Peyer's patch (tissue), 4 donors: ENCODE measurements at regions not wholly inside any gene's neighbourhood (a gene's known extent, or its start where the extent isn't known, plus 50 kb on each side); places are given as distances from the start of the nearest gene placed in this dataset.

Experiments used
- DNase-seq, 3 donors: peaks; one replicate each; pipeline ENCODE4 v3.0.0-alpha.2; 2017 to 2019
- H3K27ac ChIP-seq, 4 donors: fragments of 200-600 bp; sonication (generic); one replicate each; pipeline ENCODE4 v1.5.1; 2016 to 2019
- H3K27me3 ChIP-seq, 2 donors: fragments of 200-600 bp; sonication (generic); one replicate each; pipeline ENCODE4 v1.5.1; 2019
- H3K36me3 ChIP-seq, 3 donors: fragments of 200-600 bp; sonication (generic); one replicate each; pipeline ENCODE4 v1.5.1; 2016 to 2019
- H3K4me1 ChIP-seq, 4 donors: fragments of 200-600 bp; sonication (generic); one replicate each; pipeline ENCODE4 v1.5.1; 2016 to 2019
- H3K4me3 ChIP-seq, 4 donors: fragments of 200-600 bp; sonication (generic); 1 replicate in 3 of 4; 2 replicates in 1 of 4; pipeline ENCODE4 v1.5.1; 2016 to 2019; ENCODE audit warnings: mild to moderate bottlenecking in 1 of 4
- H3K9me3 ChIP-seq, 4 donors: fragments of 200-600 bp; sonication (generic); one replicate each; pipeline ENCODE4 v1.5.1; 2016 to 2019; ENCODE audit warnings: mild to moderate bottlenecking in 1 of 4
- POLR2A ChIP-seq, 2 donors: fragments of 450-650 bp; IDR thresholded peaks; one replicate each; pipeline ENCODE4 v1.5.1; 2017; ENCODE audit warnings: antibody characterized with exemption in 2 of 2, mild to moderate bottlenecking in 2 of 2, moderate library complexity in 2 of 2
- TF ChIP-seq, protein P1 (sequence below), 6 experiments: fragments of 450-650 bp in 4 of 6; fragments of 200-600 bp in 2 of 6; sonication (generic) in 1 of 6; IDR thresholded peaks; one replicate each; pipeline ENCODE4 v1.5.1; 2017 to 2019; ENCODE audit warnings: antibody characterized with exemption in 6 of 6, mild to moderate bottlenecking in 3 of 6, moderate library complexity in 1 of 6

DNA sequence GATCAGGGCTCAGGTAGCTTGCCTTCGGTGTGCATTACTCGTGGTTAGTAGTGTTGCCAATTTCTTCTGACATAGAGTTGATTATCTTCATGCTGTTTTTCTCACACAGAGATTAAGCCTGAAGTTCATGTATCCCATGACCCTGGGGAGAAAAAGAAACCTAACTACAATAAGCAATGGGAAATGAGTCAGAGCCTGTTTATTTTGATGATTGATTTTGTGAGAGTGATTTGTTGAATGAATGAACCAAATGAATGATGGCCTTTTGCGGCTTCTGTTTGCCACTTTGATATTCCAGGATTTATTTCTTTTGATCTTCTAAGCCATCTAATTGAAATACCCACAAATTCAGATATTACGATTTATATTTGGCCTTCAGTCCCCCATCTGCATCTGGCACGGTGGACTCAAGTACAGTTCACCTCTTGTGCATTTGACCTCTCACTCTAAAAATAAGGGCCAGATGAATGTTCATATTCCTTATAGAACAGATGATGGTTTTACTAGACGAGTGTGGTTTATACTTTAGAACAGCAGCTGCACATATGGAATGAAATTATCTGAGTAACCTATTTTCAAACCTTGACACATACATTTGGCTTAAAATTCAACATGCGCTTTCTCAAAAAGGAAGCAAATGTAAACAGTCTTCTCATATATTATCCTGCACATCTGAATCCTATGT is 110.7 kb downstream of the PLCE1 start:
- TF ChIP-seq, protein P1, sequence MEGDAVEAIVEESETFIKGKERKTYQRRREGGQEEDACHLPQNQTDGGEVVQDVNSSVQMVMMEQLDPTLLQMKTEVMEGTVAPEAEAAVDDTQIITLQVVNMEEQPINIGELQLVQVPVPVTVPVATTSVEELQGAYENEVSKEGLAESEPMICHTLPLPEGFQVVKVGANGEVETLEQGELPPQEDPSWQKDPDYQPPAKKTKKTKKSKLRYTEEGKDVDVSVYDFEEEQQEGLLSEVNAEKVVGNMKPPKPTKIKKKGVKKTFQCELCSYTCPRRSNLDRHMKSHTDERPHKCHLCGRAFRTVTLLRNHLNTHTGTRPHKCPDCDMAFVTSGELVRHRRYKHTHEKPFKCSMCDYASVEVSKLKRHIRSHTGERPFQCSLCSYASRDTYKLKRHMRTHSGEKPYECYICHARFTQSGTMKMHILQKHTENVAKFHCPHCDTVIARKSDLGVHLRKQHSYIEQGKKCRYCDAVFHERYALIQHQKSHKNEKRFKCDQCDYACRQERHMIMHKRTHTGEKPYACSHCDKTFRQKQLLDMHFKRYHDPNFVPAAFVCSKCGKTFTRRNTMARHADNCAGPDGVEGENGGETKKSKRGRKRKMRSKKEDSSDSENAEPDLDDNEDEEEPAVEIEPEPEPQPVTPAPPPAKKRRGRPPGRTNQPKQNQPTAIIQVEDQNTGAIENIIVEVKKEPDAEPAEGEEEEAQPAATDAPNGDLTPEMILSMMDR (IDR thresholded peaks at IDR 0.05): no peak
- TF ChIP-seq POLR2A (IDR thresholded peaks at IDR 0.05): no peak
- no peak for DNase-seq

DNA sequence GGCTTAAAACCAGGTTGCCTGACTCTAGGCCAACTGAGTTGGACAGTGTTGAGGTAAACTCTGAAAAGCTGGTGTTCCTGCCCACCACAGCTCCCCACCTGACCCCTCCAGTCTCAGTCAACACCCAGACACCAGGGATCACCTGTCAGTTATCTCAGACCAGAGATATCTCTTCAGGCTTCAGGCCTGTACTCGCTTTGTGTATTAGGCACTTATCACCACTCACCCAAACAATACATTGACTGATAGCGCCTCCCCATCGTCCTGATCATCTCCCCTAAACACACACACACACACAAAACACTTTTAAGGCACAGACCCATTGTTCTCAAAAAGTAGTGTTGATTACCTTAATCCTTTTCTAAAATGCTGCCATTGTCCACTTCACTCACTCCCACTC is 111.5 kb downstream of the PLCE1 start:
- H3K4me3 ChIP-seq: no peak overlapping the region
- DNase-seq: no peak
- no peak overlapping the region for H3K27ac ChIP-seq
- no peaks in the 10 kb centered on the region for H3K36me3 ChIP-seq
- H3K27me3 ChIP-seq: no peaks in the 10 kb centered on the region
- TF ChIP-seq POLR2A (IDR thresholded peaks at IDR 0.05): no peak
- TF ChIP-seq, protein P1 (IDR thresholded peaks at IDR 0.05): no peak
- H3K4me1 ChIP-seq: peaks cover 0 to 5% (median 0%) of the 10 kb centered on the region in 4 donors
- no peaks in the 10 kb centered on the region for H3K9me3 ChIP-seq

More for the DNA sequence above, 110.7 kb downstream of the PLCE1 start:
- H3K27ac ChIP-seq: no peak overlapping the region
- H3K27me3 ChIP-seq: no peaks in the 10 kb centered on the region
- no peaks in the 10 kb centered on the region for H3K36me3 ChIP-seq
- H3K9me3 ChIP-seq: no peaks in the 10 kb centered on the region
- H3K4me1 ChIP-seq: peaks cover 0 to 5% (median 0%) of the 10 kb centered on the region in 4 donors
- no peak overlapping the region for H3K4me3 ChIP-seq

DNA sequence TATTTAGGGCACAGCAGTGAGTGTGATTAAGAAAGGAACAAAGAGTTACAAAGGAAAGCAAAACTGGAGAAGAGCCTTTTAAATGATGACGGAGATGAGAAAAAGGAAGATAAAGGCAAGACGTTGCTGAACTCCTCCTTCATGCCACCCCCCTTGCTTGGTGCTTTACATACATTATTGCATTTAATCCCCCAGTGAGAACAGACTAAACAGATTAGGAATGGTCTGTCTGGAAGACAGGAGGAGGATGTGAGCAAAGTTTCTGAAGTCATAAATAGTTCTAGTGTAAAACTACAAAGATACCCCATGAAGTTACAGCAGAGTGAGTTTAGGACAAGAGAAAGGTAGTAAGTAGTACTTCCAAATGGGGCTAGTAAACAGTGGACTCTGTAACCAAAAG is 113.5 kb downstream of the PLCE1 start:
- Histone ChIP-seq H3K9me3 (no peaks in the 10 kb centered on the region), H3K27ac (no peak overlapping the region), H3K27me3 (no peaks in the 10 kb centered on the region), H3K4me3 (no peak overlapping the region), H3K4me1 (peaks cover 0 to 5% (median 0%) of the 10 kb centered on the region in 4 donors), H3K36me3 (no peaks in the 10 kb centered on the region)
- no peak for DNase-seq
- TF ChIP-seq, protein P1 (IDR thresholded peaks at IDR 0.05): no peak
- TF ChIP-seq POLR2A (IDR thresholded peaks at IDR 0.05): no peak

DNA sequence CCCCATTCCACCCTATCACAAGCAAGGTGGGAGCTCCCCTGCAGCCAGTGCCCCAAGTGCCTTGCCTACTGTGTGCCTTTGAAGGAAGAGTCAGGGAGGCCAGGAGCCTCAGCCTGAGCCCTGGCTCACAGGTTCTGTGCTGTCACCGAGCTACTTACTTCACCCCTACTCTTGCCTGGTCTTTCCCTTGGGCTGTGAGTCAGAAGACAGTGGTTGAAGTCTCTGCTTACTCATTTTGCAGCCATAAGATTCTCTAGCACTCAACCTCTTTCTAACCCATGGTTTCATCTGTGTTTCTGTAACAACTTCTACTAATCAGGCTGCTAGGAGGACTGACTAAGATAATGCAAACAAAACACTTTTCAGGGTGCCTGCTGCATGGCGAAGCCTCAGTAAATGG is 114.5 kb downstream of the PLCE1 start:
- Histone ChIP-seq H3K4me3 (no peak overlapping the region), H3K27ac (no peak overlapping the region), H3K36me3 (no peaks in the 10 kb centered on the region), H3K9me3 (no peaks in the 10 kb centered on the region), H3K4me1 (peaks cover 0 to 5% (median 0%) of the 10 kb centered on the region in 4 donors), H3K27me3 (no peaks in the 10 kb centered on the region)
- DNase-seq: no peak
- no peak for TF ChIP-seq POLR2A (IDR thresholded peaks at IDR 0.05)
- TF ChIP-seq, protein P1 (IDR thresholded peaks at IDR 0.05): no peak

DNA sequence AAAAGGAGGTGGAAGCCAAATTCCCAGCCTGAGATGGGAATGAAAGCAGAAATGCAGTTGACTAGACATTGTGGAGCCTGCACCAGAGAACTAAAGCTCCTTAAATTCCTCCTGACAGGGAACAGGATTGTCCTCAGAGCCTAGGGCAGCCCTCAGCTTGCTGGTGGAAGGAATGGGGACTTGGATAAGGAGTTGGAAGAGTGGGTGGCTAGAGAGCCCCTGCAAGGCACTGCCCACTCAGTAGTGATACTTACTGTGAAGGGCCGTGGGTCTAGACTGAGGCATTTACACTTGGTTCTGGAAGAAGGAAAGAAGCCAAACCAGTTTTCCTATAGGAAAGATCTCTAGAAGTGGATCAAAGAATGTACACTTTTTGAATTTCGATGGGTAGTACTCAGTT is 117.6 kb downstream of the PLCE1 start:
- Histone ChIP-seq H3K4me3 (no peak overlapping the region), H3K4me1 (peaks cover 0 to 5% (median 0%) of the 10 kb centered on the region in 4 donors), H3K27me3 (no peaks in the 10 kb centered on the region), H3K27ac (no peak overlapping the region), H3K36me3 (no peaks in the 10 kb centered on the region), H3K9me3 (no peaks in the 10 kb centered on the region)
- TF ChIP-seq, protein P1 (IDR thresholded peaks at IDR 0.05): no peak
- TF ChIP-seq POLR2A (IDR thresholded peaks at IDR 0.05): no peak
- DNase-seq: no peak
